Progenitor cell of endocrine pancreas (in vitro differentiated cells): ENCODE measurements at regions not wholly inside any gene's neighbourhood (a gene's known extent, or its start where the extent isn't known, plus 50 kb on each side); places are given as distances from the start of the nearest gene placed in this dataset.

Experiments used
- DNase-seq: peaks from one replicate; pipeline ENCODE4 v3.0.0; 2021; ENCODE audit warnings: low spot score; ENCODE audit not compliant: unreplicated experiment
- H3K27ac Mint-ChIP-seq: 2 replicates; pipeline ENCODE4 v1.8.0; 2021; ENCODE audit warnings: mild to moderate bottlenecking, moderate library complexity, mixed read lengths
- H3K27me3 Mint-ChIP-seq: 2 replicates; pipeline ENCODE4 v1.8.0; 2021; ENCODE audit warnings: mixed read lengths
- H3K36me3 Mint-ChIP-seq: 2 replicates; pipeline ENCODE4 v1.8.0; 2022; ENCODE audit warnings: mixed read lengths; ENCODE audit not compliant: insufficient read depth
- H3K4me1 Mint-ChIP-seq: 2 replicates; pipeline ENCODE4 v1.8.0; 2021; ENCODE audit warnings: low read depth, mixed read lengths
- H3K4me3 Mint-ChIP-seq: 2 replicates; pipeline ENCODE4 v1.8.0; 2021; ENCODE audit warnings: low read depth, mild to moderate bottlenecking, moderate library complexity, mixed read lengths
- H3K9me3 Mint-ChIP-seq: 2 replicates; pipeline ENCODE4 v1.8.0; 2021; ENCODE audit warnings: low read depth, mixed read lengths
- TF ChIP-seq, protein P1 (sequence below): fragments of 200-600 bp; sonication (generic); IDR thresholded peaks from one replicate; pipeline ENCODE4 v1.5.0; 2021; ENCODE audit warnings: antibody characterized with exemption, mild to moderate bottlenecking; ENCODE audit not compliant: unreplicated experiment

DNA sequence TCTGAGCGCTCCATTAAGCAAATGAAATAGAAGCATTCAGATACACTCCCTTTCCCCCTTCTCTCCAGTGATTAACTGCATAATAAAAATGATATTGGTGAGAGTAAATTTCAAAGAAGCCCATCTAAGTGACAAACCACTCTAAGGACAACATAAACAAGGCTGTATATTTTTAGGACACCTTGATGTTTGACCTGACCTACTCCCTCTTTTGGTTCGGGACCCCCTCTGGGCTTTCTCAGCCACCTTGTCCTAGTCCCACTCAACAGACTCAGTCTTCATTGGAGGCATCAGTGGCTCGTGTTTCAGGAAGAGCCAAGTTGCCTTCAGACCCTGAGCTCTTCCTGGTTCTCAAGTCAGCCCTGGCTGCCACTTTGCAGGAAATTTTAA, 182.3 kb upstream of the NCAM1 start:
- TF ChIP-seq, protein P1, sequence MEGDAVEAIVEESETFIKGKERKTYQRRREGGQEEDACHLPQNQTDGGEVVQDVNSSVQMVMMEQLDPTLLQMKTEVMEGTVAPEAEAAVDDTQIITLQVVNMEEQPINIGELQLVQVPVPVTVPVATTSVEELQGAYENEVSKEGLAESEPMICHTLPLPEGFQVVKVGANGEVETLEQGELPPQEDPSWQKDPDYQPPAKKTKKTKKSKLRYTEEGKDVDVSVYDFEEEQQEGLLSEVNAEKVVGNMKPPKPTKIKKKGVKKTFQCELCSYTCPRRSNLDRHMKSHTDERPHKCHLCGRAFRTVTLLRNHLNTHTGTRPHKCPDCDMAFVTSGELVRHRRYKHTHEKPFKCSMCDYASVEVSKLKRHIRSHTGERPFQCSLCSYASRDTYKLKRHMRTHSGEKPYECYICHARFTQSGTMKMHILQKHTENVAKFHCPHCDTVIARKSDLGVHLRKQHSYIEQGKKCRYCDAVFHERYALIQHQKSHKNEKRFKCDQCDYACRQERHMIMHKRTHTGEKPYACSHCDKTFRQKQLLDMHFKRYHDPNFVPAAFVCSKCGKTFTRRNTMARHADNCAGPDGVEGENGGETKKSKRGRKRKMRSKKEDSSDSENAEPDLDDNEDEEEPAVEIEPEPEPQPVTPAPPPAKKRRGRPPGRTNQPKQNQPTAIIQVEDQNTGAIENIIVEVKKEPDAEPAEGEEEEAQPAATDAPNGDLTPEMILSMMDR: no peak
- Mint-ChIP-seq H3K9me3 (no peaks in the 10 kb centered on the region), H3K36me3 (no peaks in the 10 kb centered on the region), H3K4me3 (no peak overlapping the region), H3K27ac (no peak overlapping the region), H3K27me3 (peaks cover 13% of the 10 kb centered on the region), H3K4me1 (peaks cover 1% of the 10 kb centered on the region)
- DNase-seq: no peak

DNA sequence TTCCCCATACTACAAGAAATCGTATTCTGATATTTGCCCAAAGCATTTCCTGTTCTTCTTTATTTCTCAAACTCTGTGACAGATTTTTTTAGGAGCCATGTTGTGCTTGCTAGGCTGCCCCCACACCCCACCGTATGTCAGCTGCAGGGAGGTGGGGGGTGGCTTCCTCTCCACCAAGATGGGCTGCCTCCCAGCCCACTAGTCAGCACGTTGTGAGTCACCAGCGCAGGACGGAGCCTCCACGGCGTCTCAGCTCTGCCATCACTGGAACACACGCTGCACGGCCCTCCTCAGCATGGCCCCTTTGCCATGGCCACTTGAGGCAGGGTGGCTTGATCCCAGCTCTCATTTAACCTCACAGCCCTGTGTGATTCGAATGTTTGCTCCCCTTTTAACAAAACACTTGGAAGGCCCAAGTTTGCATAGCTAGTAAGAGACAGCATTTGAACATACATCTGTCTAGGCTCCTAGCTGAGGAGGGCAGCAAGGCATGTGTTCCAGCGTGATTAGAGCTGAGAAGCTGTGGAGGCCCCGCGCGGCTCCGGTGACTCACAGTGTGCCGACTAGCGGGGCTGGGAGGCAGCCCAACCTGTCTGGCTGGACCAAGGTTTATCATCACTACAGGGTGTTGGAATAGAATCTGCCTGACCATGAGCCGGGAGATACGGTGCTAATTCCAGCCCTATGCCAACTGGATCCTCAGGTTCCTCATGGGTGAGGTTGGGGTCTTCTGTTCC, 180.7 kb upstream of the NCAM1 start:
- H3K36me3 Mint-ChIP-seq: no peaks in the 10 kb centered on the region
- H3K4me1 Mint-ChIP-seq: peaks cover 1% of the 10 kb centered on the region
- H3K27ac Mint-ChIP-seq: no peak overlapping the region
- DNase-seq: no peak
- H3K27me3 Mint-ChIP-seq: peaks cover 8% of the 10 kb centered on the region
- H3K4me3 Mint-ChIP-seq: no peak overlapping the region
- TF ChIP-seq, protein P1: no peak
- no peaks in the 10 kb centered on the region for H3K9me3 Mint-ChIP-seq

DNA sequence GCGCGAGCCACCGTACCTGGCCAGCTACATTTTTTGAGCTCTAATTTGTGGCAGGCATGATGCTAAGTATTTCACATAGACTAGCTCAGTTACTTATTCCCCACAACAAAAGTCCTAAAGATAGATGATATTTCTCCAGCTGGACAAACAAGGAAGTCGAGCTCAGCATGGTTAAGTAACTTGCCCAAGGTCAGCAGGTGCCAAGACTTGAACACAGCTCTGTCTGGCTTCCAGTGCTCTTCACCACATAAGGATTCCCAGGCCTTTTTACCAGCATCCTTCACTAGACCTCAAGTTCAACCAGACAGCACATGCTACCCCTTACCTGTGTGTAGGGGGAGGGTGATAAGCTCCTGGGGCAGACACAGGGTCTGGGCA, 177.3 kb upstream of the NCAM1 start:
- H3K27ac Mint-ChIP-seq: no peak overlapping the region
- no peak for DNase-seq
- H3K36me3 Mint-ChIP-seq: no peaks in the 10 kb centered on the region
- no peaks in the 10 kb centered on the region for H3K4me1 Mint-ChIP-seq
- H3K27me3 Mint-ChIP-seq: peaks cover 9% of the 10 kb centered on the region
- no peak overlapping the region for H3K4me3 Mint-ChIP-seq
- no peaks in the 10 kb centered on the region for H3K9me3 Mint-ChIP-seq
- TF ChIP-seq, protein P1: no peak

DNA sequence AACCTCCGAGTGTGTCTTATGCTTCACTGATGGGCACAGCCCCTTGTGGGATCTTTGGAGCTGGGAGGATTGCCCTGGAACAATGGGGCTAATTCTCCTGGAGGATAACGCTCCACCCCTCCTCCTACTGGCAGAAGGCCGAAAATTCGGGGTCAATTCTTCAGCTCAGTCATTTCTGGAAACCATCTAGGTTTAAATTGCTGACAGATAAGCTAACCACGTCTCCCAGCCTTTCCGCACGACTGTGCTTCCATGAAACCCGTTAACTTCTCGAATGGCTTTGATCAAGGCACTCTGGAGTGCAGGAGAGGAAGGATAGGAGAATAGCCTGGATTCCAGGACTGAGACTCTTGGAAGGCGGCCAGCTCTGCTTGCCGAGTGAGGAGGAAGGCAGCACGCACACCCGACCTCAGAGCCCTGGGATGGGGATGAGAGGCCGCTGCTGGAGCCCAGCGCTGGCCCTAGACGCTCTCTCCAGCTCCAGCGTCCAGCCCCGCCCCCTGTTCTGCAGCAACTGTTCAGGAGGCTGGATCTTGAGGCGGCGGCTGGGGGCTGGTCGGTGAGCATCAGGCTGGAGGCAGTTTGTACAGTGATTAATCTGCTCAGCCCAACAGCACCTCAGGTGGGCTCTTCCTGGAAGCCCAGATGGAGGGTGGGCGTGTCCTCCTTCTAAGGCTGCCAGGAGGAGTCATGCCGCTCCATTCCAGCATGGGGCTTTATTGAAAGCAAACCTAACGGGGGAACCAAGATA, 176.7 kb upstream of the NCAM1 start:
- TF ChIP-seq, protein P1: no peak
- no peak for DNase-seq
- no peaks in the 10 kb centered on the region for H3K4me1 Mint-ChIP-seq
- no peaks in the 10 kb centered on the region for H3K36me3 Mint-ChIP-seq
- no peak overlapping the region for H3K27ac Mint-ChIP-seq
- H3K9me3 Mint-ChIP-seq: no peaks in the 10 kb centered on the region
- peaks cover 5% of the 10 kb centered on the region for H3K27me3 Mint-ChIP-seq
- no peak overlapping the region for H3K4me3 Mint-ChIP-seq

DNA sequence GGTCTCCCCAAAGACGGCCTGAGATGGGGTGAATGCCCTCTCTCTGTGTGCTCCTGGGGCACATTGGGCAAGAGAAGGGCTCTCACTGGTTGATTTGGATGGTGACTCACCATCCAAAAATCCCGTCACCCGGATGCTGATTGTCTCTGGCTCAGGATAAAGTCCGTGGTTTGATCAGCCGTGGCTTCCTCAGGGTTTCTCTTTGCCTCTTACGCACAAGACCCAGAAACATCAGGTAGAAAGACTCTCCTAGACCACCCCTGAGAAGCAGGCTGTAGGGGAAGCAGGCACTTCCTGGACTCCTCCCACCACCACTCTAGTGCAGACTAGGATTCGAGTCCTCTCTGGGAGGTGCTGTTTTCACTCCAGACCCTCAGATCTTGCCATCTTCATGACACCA, 176.1 kb upstream of the NCAM1 start:
- Mint-ChIP-seq H3K9me3 (no peaks in the 10 kb centered on the region), H3K4me3 (no peak overlapping the region), H3K27me3 (peaks cover 4% of the 10 kb centered on the region), H3K36me3 (no peaks in the 10 kb centered on the region), H3K27ac (no peak overlapping the region), H3K4me1 (no peaks in the 10 kb centered on the region)
- TF ChIP-seq, protein P1: no peak
- DNase-seq: no peak
